Caco-2 (cell line): ENCODE measurements at regions not wholly inside any gene's neighbourhood (a gene's known extent, or its start where the extent isn't known, plus 50 kb on each side); places are given as distances from the start of the nearest gene placed in this dataset.

ENCODE experiments used
- BruUV-seq: library from RNA; stranded (reverse); fragments of 400-500 nt; replicated peaks from 2 replicates; lab custom pipeline; 2021; lab: Mats Ljungman, UMichigan
- CTCF ChIA-PET: fragments of 300-600 bp; sonication (Branson Sonifier 250); formaldehyde crosslinking; loops from one replicate; lab custom pipeline; 2022; ENCODE audit warnings: antibody characterized with exemption; lab: Charles Lee
- POLR2A ChIA-PET: fragments of 300-600 bp; sonication (Branson Sonifier 250); formaldehyde crosslinking; loops from one replicate; lab custom pipeline; 2022; ENCODE audit warnings: antibody characterized with exemption; lab: Charles Lee
- DNase-seq, 2 experiments: peaks; one replicate each; pipeline versions ENCODE4 v3.0.0 to v3.0.0-alpha.2; 2020 to 2022
- H3K27me3 ChIP-seq: replicated peaks from 2 replicates; pipeline ENCODE4 v1.6.0; 2011; ENCODE audit warnings: low read length; ENCODE audit not compliant: control insufficient read depth, insufficient read depth
- H3K36me3 ChIP-seq: 2 replicates; pipeline ENCODE4 v1.5.1; 2011; ENCODE audit warnings: low read length; ENCODE audit not compliant: control insufficient read depth, insufficient read depth
- H3K4me1 ChIP-seq: fragments of 250-450 bp; sonication (Bioruptor Pico); 2 replicates; pipeline ENCODE4 v1.5.1; 2020; ENCODE audit warnings: mild to moderate bottlenecking
- H3K4me3 ChIP-seq: 2 replicates; pipeline ENCODE4 v1.5.1; 2011; ENCODE audit warnings: low read depth, mild to moderate bottlenecking, control low read depth, low read length
- H3K9me3 ChIP-seq: fragments of 250-450 bp; sonication (Bioruptor Pico); 2 replicates; pipeline ENCODE4 v1.5.1; 2020; ENCODE audit warnings: mild to moderate bottlenecking, moderate library complexity
- H3K27ac Mint-ChIP-seq: one replicate; pipeline ENCODE4 v1.8.0; 2022; ENCODE audit warnings: mixed read lengths; ENCODE audit not compliant: unreplicated experiment
- H3K27me3 Mint-ChIP-seq: one replicate; pipeline ENCODE4 v1.8.0; 2022; ENCODE audit warnings: mixed read lengths; ENCODE audit not compliant: insufficient read depth, unreplicated experiment
- H3K36me3 Mint-ChIP-seq: one replicate; pipeline ENCODE4 v1.8.0; 2022; ENCODE audit warnings: mild to moderate bottlenecking, mixed read lengths; ENCODE audit not compliant: insufficient read depth, unreplicated experiment
- H3K4me1 Mint-ChIP-seq: one replicate; pipeline ENCODE4 v1.8.0; 2022; ENCODE audit warnings: low read depth, mixed read lengths; ENCODE audit not compliant: unreplicated experiment
- H3K4me3 Mint-ChIP-seq: one replicate; pipeline ENCODE4 v1.8.0; 2022; ENCODE audit warnings: mild to moderate bottlenecking, moderate library complexity, mixed read lengths; ENCODE audit not compliant: unreplicated experiment
- H3K9me3 Mint-ChIP-seq: one replicate; pipeline ENCODE4 v1.8.0; 2022; ENCODE audit warnings: mixed read lengths; ENCODE audit not compliant: unreplicated experiment
- CTCF ChIP-seq, 2 experiments: fragments of 200-600 bp in 1 of 2; IDR thresholded peaks; 1 replicate in 1 of 2; 2 replicates in 1 of 2; pipeline versions ENCODE4 v1.5.1 to v1.8.0; 2011 to 2022; ENCODE audit warnings: antibody characterized with exemption in 1 of 2, control low read depth in 1 of 2, inconsistent platforms in 1 of 2, low read depth in 1 of 2, low read length in 1 of 2, mild to moderate bottlenecking in 1 of 2, moderate library complexity in 1 of 2; ENCODE audit not compliant: insufficient read depth in 1 of 2, severe bottlenecking in 1 of 2, unreplicated experiment in 1 of 2
- intact Hi-C: fragments of 100-400 bp; cut with micrococcal nuclease; formaldehyde crosslinking; loops from one replicate; pipeline ENCODE4 v1.10.0; 2022; ENCODE audit not compliant: unreplicated experiment

GRCh38 chr10:78262860-78263259 is 229.2 kb downstream of the RPS24 start:
- H3K27me3 Mint-ChIP-seq = no peaks in the 10 kb centered on the region
- DNase-seq = no peak
- POLR2A ChIA-PET = interaction anchor here (0.5 kb wide), 1 partner anchor 217 kb away, joined by 6 read pairs; no protein-coding TSS in a partner anchor
- H3K4me3 Mint-ChIP-seq = no peak overlapping the region
- no peaks in the 10 kb centered on the region for H3K9me3 Mint-ChIP-seq
- Histone ChIP-seq H3K27me3 (no peaks in the 10 kb centered on the region), H3K36me3 (no peaks in the 10 kb centered on the region), H3K4me3 (no peak overlapping the region), H3K4me1 (peaks cover 41% of the 10 kb centered on the region), H3K9me3 (no peaks in the 10 kb centered on the region; the same call in 1 of the 2 replicates)
- no peak overlapping the region for H3K27ac Mint-ChIP-seq
- intact Hi-C loops = loop anchor here (5.0 kb wide), 2 partner anchors 46 to 804 kb away; partner anchors contain the start of gene ZMIZ1
- H3K4me1 Mint-ChIP-seq = peaks cover 47% of the 10 kb centered on the region
- H3K36me3 Mint-ChIP-seq = peaks cover 12% of the 10 kb centered on the region
- CTCF ChIA-PET = no interaction called here
- no peak for TF ChIP-seq CTCF (IDR thresholded peaks at IDR 0.05; ENCODE audit: insufficient read depth in 1 of 2, low read depth in 1 of 2, low read length in 1 of 2, severe bottlenecking in 1 of 2, unreplicated experiment in 1 of 2)
- no TSS peak for BruUV-seq

- intact Hi-C loops = loop anchor here (5.0 kb wide), 2 partner anchors 46 to 804 kb away; partner anchors contain the start of gene ZMIZ1
- no peak for DNase-seq
- no peaks in the 10 kb centered on the region; the same call in 1 of the 2 replicates for H3K9me3 ChIP-seq
- Mint-ChIP-seq H3K27me3 (no peaks in the 10 kb centered on the region), H3K9me3 (no peaks in the 10 kb centered on the region), H3K4me3 (no peak overlapping the region), H3K27ac (no peak overlapping the region), H3K4me1 (peaks cover 45% of the 10 kb centered on the region), H3K36me3 (peaks cover 12% of the 10 kb centered on the region)
- no peaks in the 10 kb centered on the region for H3K27me3 ChIP-seq
- no peak for TF ChIP-seq CTCF (IDR thresholded peaks at IDR 0.05; ENCODE audit: insufficient read depth in 1 of 2, low read depth in 1 of 2, low read length in 1 of 2, severe bottlenecking in 1 of 2, unreplicated experiment in 1 of 2)
- CTCF ChIA-PET = no interaction called here
- peaks cover 40% of the 10 kb centered on the region for H3K4me1 ChIP-seq
- BruUV-seq = no TSS peak
- H3K36me3 ChIP-seq = no peaks in the 10 kb centered on the region
- POLR2A ChIA-PET = interaction anchor here (0.5 kb wide), 1 partner anchor 218 kb away, joined by 6 read pairs; no protein-coding TSS in a partner anchor
- no peak overlapping the region for H3K4me3 ChIP-seq
These were observed 229.9 kb downstream of the RPS24 start for GRCh38 chr10:78263521-78263988.

GRCh38 chr10:78264361-78264760 is 230.7 kb downstream of the RPS24 start:
- no peak for DNase-seq
- no peaks in the 10 kb centered on the region for H3K27me3 ChIP-seq
- H3K9me3 ChIP-seq = no peaks in the 10 kb centered on the region; the same call in 1 of the 2 replicates
- H3K4me1 ChIP-seq = peaks cover 32% of the 10 kb centered on the region
- H3K36me3 Mint-ChIP-seq = peaks cover 11% of the 10 kb centered on the region
- intact Hi-C loops = loop anchor here (5.0 kb wide), 2 partner anchors 47 to 803 kb away; partner anchors contain the start of gene ZMIZ1
- H3K27ac Mint-ChIP-seq = no peak overlapping the region
- no peaks in the 10 kb centered on the region for H3K36me3 ChIP-seq
- TF ChIP-seq CTCF (IDR thresholded peaks at IDR 0.05; ENCODE audit: insufficient read depth in 1 of 2, low read depth in 1 of 2, low read length in 1 of 2, severe bottlenecking in 1 of 2, unreplicated experiment in 1 of 2) = no peak
- no peaks in the 10 kb centered on the region for H3K9me3 Mint-ChIP-seq
- peaks cover 38% of the 10 kb centered on the region for H3K4me1 Mint-ChIP-seq
- no TSS peak for BruUV-seq
- CTCF ChIA-PET = no interaction called here
- H3K4me3 Mint-ChIP-seq = no peak overlapping the region
- H3K4me3 ChIP-seq = no peak overlapping the region
- H3K27me3 Mint-ChIP-seq = no peaks in the 10 kb centered on the region
- POLR2A ChIA-PET = no interaction called here
